Stomach (tissue), 8 donors: ENCODE measurements at regions not wholly inside any gene's neighbourhood (a gene's known extent, or its start where the extent isn't known, plus 50 kb on each side); places are given as distances from the start of the nearest gene placed in this dataset.

Source experiments
- DNase-seq, 2 donors: peaks; one replicate each; pipeline versions ENCODE4 v3.0.0 to v3.0.0-alpha.2; 2013 to 2019
- H3K27ac ChIP-seq, 5 donors: fragments of 200-600 bp in 4 of 5; sonication (generic) in 4 of 5; one replicate each; pipeline ENCODE4 v1.5.1; 2013 to 2019; ENCODE audit warnings: mild to moderate bottlenecking in 1 of 5, moderate library complexity in 1 of 5
- H3K27me3 ChIP-seq, 3 donors: fragments of 200-600 bp; sonication (generic); one replicate each; pipeline ENCODE4 v1.5.1; 2017 to 2019; ENCODE audit warnings: mixed run types in 1 of 3
- H3K36me3 ChIP-seq, 4 donors: fragments of 200-600 bp; sonication (generic); 1 replicate in 3 of 4; 2 replicates in 1 of 4; pipeline ENCODE4 v1.5.1; 2016 to 2019
- H3K4me1 ChIP-seq, 4 donors: fragments of 200-600 bp; sonication (generic); one replicate each; pipeline ENCODE4 v1.5.1; 2016 to 2019
- H3K4me3 ChIP-seq, 4 donors: fragments of 200-600 bp; sonication (generic) in 3 of 4; one replicate each; pipeline ENCODE4 v1.5.1; 2016 to 2019; ENCODE audit warnings: mild to moderate bottlenecking in 1 of 4
- H3K9me3 ChIP-seq, 4 donors: fragments of 200-600 bp; sonication (generic); one replicate each; pipeline ENCODE4 v1.5.1; 2016 to 2019
- EP300 ChIP-seq: sonication (generic); formaldehyde crosslinking; IDR thresholded peaks from one replicate; pipeline ENCODE4 v1.6.1; 2017; ENCODE audit warnings: antibody characterized with exemption
- POLR2A ChIP-seq, 4 donors: fragments of 450-650 bp; IDR thresholded peaks; one replicate each; pipeline ENCODE4 v1.6.1; 2016; ENCODE audit warnings: antibody characterized with exemption in 4 of 4, control low read depth in 2 of 4, mild to moderate bottlenecking in 1 of 4, moderate library complexity in 1 of 4
- POLR2AphosphoS5 ChIP-seq, 3 donors: sonication (generic); formaldehyde crosslinking; IDR thresholded peaks; one replicate each; pipeline ENCODE4 v1.6.1; 2016; ENCODE audit warnings: antibody characterized with exemption in 3 of 3
- WGBS, 5 donors: extraction: QIAGEN DNeasy Blood & Tissue Kit in 3 of 5; methylation state at CpG; one replicate each; pipeline versions ENCODE4 v1.1.5 to v1.1.7; 2013 to 2018; 5-methylcytosine and 5-hydroxymethylcytosine counted together
- intact Hi-C: fragments of 100-400 bp; cut with DNase I; formaldehyde crosslinking; loops from one replicate; pipeline ENCODE4 v1.15.1; 2023; ENCODE audit warnings: low total_unique reads
- TF ChIP-seq, protein P1 (sequence below), 7 experiments: fragments of 450-650 bp in 4 of 7; fragments of 200-600 bp in 3 of 7; sonication (generic) in 3 of 7; IDR thresholded peaks; one replicate each; pipeline ENCODE4 v1.5.1; 2016 to 2019; ENCODE audit warnings: antibody characterized with exemption in 7 of 7, control low read depth in 2 of 7, mild to moderate bottlenecking in 1 of 7
- donor health status: healthy with polysubstance abuse.
- donor health status: Bipolar disorder and iron deficiency.
- donor health status: healthy.

DNA sequence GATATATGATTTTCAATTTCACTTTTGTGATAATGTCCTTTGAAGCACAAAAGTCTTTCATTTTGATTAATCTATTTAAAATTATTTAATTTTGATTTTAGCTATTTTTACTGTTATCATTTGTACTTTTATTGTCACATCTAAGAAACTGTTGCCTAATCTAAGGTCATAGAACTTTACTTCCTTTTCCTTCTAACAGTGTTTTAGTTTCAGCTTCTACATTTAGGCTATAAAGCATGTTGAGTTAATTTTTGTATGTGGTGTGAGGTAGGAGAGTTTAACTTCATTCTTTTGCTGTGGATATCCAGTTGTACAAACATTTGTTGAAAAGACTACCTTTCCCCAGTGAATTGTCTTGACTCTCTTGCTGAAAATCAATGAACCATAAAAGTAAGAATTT is 204.5 kb downstream of the TM2D1 start:
- no peak for TF ChIP-seq POLR2AphosphoS5 (IDR thresholded peaks at IDR 0.05)
- TF ChIP-seq POLR2A (IDR thresholded peaks at IDR 0.05) = no peak
- no peak for TF ChIP-seq EP300
- TF ChIP-seq, protein P1, sequence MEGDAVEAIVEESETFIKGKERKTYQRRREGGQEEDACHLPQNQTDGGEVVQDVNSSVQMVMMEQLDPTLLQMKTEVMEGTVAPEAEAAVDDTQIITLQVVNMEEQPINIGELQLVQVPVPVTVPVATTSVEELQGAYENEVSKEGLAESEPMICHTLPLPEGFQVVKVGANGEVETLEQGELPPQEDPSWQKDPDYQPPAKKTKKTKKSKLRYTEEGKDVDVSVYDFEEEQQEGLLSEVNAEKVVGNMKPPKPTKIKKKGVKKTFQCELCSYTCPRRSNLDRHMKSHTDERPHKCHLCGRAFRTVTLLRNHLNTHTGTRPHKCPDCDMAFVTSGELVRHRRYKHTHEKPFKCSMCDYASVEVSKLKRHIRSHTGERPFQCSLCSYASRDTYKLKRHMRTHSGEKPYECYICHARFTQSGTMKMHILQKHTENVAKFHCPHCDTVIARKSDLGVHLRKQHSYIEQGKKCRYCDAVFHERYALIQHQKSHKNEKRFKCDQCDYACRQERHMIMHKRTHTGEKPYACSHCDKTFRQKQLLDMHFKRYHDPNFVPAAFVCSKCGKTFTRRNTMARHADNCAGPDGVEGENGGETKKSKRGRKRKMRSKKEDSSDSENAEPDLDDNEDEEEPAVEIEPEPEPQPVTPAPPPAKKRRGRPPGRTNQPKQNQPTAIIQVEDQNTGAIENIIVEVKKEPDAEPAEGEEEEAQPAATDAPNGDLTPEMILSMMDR (IDR thresholded peaks at IDR 0.05) = no peak
- no peak overlapping the region for H3K4me3 ChIP-seq
- no peaks in the 10 kb centered on the region for H3K4me1 ChIP-seq
- no peaks in the 10 kb centered on the region for H3K9me3 ChIP-seq
- H3K27me3 ChIP-seq = no peaks in the 10 kb centered on the region
- no peak for DNase-seq
- H3K27ac ChIP-seq = no peak overlapping the region
- H3K36me3 ChIP-seq = no peaks in the 10 kb centered on the region
- intact Hi-C loops = no loop called here

DNA sequence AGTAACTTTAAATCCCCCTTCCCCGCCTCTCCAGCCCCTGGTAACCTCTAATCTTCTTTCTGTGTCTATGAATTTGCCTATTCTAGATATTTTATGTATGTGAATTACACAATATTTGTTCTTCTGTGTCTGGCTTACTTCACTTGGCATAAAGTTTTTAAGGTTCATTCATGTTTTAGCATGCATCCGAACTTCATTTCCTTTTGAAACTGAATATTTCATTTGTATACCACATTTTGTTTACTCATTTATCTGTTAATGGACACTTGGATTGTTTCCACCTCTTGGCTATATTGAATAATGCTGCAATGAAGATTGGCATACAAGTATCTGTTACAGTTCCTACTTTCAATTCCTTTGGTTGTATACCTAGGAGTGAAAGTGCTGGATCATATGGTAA is 205.3 kb downstream of the TM2D1 start:
- Histone ChIP-seq H3K4me3 (no peak overlapping the region), H3K4me1 (no peaks in the 10 kb centered on the region), H3K27ac (no peak overlapping the region), H3K36me3 (no peaks in the 10 kb centered on the region), H3K27me3 (no peaks in the 10 kb centered on the region), H3K9me3 (no peaks in the 10 kb centered on the region)
- 61 to 76% (median 64%) methylated on average over 2 of the region's 2 CpGs for WGBS, 5 donors
- TF ChIP-seq EP300 (no peak), POLR2A (IDR thresholded peaks at IDR 0.05) (no peak)
- intact Hi-C loops = no loop called here
- no peak for DNase-seq

DNA sequence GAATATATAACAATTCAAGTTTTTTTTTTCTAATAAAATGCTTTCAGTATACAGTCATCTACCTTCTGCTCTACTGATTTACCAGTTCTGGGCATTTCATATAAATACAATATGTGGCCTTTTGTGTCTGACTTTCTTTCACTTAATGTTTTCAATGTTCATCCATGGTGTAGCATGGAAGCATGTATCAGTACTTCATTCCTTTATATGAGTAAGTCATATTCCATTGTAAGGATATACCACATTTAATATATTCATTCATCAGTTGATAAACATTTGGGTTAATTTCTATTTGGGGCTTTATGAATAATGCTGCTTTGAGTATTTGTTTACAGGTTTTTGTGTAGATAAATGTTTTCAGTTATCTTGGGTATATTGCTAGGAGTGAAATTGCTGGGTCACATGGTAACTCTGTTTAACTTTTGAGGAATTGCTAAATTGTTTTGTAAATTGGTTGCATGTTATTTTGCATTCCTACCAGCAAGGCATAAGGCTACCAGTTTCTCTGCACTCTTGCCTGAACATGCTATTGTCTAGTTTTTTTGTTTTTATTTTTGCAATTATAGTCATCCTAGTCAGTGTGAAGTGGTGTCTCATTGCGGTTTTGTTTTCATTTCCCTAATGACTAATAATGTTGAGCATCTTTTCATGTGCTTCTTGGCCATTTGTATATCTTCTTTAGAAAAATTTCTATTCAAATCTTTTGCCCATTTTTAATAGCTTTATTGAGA is 206.1 kb downstream of the TM2D1 start:
- H3K4me1 ChIP-seq = no peaks in the 10 kb centered on the region
- no peaks in the 10 kb centered on the region for H3K27me3 ChIP-seq
- H3K36me3 ChIP-seq = no peaks in the 10 kb centered on the region
- intact Hi-C loops = no loop called here
- no peak overlapping the region for H3K4me3 ChIP-seq
- no peak for DNase-seq
- no peak for TF ChIP-seq POLR2A (IDR thresholded peaks at IDR 0.05)
- TF ChIP-seq, protein P1 (IDR thresholded peaks at IDR 0.05) = no peak
- TF ChIP-seq EP300 = no peak
- no peak for TF ChIP-seq POLR2AphosphoS5 (IDR thresholded peaks at IDR 0.05)
- H3K9me3 ChIP-seq = no peaks in the 10 kb centered on the region
- no peak overlapping the region for H3K27ac ChIP-seq
- WGBS, 5 donors = 74 to 89% (median 80%) methylated on average over 1 of the region's 1 CpG

DNA sequence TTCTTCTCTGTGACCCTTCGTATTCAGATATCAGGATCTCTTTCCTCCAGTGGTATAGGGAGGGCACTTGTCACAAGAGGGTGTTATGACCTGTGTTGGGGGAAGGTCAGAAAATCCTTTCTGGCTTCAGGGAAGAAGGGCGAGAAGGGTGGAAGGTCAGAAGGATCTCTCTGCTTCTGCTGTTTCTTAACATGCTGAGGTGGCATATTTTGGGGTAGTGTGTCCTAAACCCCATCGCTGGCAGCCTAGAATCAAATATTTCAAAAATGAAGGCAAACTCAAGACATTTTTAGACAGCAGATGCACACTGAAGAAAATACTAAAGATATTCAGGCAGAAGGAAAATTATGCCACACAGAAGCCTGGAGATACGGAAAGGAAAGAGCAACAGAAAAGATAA is 207.6 kb downstream of the TM2D1 start:
- intact Hi-C loops = no loop called here

DNA sequence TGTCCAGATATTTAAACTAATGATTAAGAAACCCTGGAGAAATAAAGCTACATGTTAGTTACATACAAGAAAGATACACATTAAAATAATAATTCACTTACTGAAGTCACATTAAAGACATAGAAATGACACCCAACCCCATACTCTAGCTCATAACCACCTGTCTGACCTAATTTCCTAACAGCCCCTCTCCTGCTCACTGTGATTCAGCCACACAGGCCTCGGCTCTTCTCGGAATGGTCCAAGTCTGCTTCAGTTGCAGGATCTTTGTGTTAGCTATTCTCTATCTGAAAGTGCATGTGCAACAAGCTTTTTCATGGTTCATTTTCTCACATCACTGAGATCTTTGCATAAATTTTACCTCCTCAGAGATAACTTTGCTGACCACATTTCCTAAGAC is 209.8 kb downstream of the TM2D1 start:
- no peaks in the 10 kb centered on the region for H3K4me1 ChIP-seq
- H3K27ac ChIP-seq = no peak overlapping the region
- H3K27me3 ChIP-seq = no peaks in the 10 kb centered on the region
- intact Hi-C loops = no loop called here
- TF ChIP-seq EP300 (no peak), POLR2AphosphoS5 (IDR thresholded peaks at IDR 0.05) (no peak), POLR2A (IDR thresholded peaks at IDR 0.05) (no peak)
- TF ChIP-seq, protein P1 (IDR thresholded peaks at IDR 0.05) = no peak
- no peak for DNase-seq
- no peaks in the 10 kb centered on the region for H3K9me3 ChIP-seq
- H3K36me3 ChIP-seq = no peaks in the 10 kb centered on the region
- WGBS, 5 donors = 73 to 90% (median 83%) methylated on average over 2 of the region's 2 CpGs
- H3K4me3 ChIP-seq = no peak overlapping the region

More for the DNA sequence above, 207.6 kb downstream of the TM2D1 start:
- H3K27ac ChIP-seq = no peak overlapping the region
- H3K4me3 ChIP-seq = no peak overlapping the region
- TF ChIP-seq POLR2AphosphoS5 (IDR thresholded peaks at IDR 0.05) = no peak
- no peak for TF ChIP-seq EP300
- no peak for DNase-seq
- no peaks in the 10 kb centered on the region for H3K4me1 ChIP-seq
- H3K9me3 ChIP-seq = no peaks in the 10 kb centered on the region
- no peaks in the 10 kb centered on the region for H3K27me3 ChIP-seq
- H3K36me3 ChIP-seq = no peaks in the 10 kb centered on the region
- WGBS, 5 donors = 94 to 97% (median 95%) methylated on average over 4 of the region's 4 CpGs
